GM18498 (cell line): ENCODE measurements at regions not wholly inside any gene's neighbourhood (a gene's known extent, or its start where the extent isn't known, plus 50 kb on each side); places are given as distances from the start of the nearest gene placed in this dataset.
"Not testable (repeated sequence)": the region's sequence is repeated elsewhere in the genome, so short reads cannot be mapped to it uniquely, and the experiment has no call there.

Source experiments
- ATAC-seq: cut with Tn5 transposase; IDR thresholded peaks from one replicate; pipeline ENCODE4 v1.9.1; 2021; ENCODE audit warnings: mild to moderate bottlenecking, moderate library complexity; ENCODE audit not compliant: unreplicated experiment

DNA sequence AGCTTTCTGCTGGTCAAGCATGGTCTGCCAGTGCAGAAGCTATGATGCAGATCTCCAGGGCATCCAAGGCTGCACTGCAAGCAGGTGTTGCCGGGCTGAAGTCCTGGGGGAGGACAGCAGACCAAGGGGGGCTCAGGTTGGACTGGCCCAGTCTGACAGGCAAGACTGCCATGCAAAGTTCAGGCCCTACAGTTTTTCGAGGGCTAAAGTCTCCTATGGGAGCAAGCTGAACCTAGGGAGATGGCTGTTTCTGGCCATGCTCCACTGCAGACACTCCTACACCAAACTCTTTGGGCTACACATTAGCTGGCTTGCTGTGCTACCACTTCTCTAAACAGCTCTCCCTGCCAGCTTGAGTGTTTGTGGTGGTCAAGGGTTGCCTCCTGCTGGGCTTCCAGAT, 130.0 kb upstream of the SYNCRIP start:
- ATAC-seq = no peak

DNA sequence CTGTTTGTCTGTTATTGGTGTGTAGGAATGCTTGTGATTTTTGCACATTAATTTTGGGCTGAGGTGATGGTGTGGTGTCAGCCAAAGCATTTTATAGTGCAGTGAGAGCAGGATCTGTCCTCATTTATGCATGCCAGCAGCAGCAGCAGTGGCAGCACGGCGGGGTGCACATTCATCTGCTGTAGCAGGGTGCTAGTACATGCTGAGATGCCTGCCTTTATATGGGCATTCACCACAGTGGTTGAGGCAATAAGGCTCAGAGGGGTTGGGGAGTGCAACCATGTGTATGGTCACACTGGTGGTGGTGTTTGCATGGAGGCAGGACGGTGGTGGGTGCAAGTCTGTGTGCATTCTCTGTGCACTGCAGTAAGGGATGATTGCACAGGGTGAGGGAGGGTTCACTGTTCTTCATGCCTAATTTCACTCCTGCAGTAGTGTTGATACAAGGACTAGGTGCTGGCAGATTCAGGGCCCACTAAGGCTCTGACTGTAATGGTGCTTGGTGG, 129.3 kb upstream of the SYNCRIP start:
- no peak for ATAC-seq

DNA sequence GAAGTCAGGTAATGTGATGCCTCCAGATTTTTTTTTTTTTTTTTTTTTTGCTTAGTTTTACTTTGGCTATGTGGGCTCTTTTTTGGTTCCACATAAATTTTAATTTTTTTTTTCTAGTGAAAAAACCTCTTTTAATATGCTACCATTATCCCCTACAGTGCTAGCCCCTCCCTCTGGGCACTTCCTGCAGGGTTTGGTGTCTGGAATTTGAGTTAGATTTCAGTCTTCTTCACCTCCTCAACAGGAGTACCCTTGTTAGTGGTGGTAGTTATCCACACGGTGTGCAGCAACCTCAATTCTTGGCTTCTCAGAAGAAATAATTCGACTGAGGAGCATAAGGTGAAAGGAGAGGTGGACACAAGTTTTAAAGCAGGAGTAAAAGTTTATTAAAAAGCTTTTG, 128.8 kb upstream of the SYNCRIP start:
- ATAC-seq = no peak

DNA sequence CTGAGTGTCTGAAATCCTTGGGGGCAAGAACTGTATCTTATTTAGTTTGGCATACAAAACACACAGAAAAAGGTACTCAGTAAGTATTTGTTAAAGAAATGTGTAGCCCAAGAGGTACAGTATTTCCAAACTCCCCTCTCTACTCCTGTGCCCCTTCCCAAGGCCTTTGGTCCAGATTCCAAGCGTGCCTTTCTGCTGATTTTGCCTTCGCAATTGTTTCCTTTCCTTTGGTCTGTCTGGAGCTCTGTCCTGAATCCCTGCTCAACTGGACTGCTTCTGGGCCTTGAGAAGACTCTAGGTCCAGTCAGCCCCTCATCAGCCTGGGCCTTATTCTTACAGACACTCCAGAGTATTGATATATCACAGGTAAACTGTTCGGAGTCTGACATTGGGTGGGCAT, 122.2 kb upstream of the SYNCRIP start:
- ATAC-seq = no peak

DNA sequence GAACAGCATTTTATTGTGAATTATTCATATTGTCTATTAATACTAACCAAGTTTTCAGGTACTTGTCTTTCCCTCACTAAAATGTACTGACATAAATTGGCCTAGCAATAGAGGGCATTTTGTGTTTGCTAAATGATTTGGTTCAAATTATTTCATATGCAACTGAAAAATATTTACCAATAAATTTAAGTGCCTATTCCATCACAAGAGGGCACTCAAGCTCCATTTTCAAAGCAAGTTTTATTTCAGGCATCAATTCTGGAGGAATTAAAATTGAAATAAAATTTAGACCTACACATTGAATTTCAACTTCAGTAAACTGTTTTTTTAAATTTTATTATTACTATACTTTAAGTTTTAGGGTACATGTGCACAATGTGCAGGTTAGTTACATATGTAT, 114.3 kb upstream of the SYNCRIP start:
- no peak for ATAC-seq

DNA sequence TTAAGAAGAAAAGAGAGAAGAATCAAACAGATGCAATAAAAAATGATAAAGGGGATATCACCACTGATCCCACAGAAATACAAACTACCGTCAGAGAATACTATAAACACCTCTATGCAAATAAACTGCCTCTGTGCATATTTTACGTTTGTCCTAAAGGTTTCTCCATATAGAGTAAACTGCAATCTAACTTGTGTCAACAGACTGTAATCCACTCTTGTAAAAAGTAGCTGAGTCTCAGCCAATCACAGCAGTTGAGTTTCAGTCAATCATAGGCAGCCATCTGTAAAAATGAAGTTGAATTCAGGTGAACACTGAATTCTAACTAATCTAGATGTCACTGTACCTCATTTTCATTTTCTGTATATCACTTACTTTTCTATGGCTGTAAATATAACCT, 112.2 kb upstream of the SYNCRIP start:
- no peak for ATAC-seq

DNA sequence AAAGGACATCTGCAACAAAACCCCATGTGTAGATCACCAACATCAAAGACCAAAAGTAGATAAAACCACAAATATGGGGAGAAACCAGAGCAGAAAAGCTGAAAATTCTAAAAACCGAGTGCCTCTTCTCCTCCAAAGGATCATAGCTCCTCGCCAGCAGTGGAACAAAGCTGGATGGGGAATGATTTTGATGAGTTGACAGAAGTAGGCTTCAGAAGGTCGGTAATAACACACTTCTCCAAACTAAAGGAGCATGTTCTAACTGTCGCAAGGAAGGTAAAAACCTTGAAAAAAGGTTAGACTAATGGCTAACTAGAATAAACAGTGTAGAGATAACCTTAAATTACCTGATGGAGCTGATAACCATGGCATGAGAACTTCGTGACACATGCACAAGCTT, 109.9 kb upstream of the SYNCRIP start:
- ATAC-seq = no peak

DNA sequence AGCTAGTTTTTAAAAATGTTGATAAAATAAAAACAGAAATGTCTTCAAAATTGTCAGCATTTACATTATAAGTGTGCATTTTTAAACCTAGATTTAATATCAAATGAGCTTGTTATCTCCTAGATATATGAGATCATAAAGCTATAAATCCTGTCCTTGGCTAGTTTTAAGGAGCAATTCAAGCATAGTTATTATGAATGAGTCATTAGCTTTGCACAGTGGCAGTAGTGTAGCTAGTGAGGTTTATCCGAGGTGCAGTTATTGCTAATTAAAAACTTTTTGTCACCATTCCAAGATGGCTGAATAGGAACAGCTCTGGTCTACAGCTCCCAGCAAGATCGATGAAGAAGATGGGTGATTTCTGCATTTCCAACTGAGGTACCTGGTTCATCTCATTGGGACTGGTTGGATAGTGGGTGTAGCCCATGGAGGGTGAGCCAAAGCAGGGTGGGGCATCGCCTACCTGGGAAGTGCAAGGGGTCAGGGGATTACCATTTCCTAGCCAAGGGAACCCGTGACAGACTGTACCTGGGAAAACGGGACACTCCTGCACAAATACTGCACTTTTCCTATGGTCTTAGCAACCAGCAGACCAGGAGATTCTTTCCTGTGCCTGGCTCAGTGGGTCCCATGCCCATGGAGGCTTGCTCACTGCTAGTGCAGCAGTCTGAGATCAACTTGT, 108.8 kb upstream of the SYNCRIP start:
- no peak for ATAC-seq

DNA sequence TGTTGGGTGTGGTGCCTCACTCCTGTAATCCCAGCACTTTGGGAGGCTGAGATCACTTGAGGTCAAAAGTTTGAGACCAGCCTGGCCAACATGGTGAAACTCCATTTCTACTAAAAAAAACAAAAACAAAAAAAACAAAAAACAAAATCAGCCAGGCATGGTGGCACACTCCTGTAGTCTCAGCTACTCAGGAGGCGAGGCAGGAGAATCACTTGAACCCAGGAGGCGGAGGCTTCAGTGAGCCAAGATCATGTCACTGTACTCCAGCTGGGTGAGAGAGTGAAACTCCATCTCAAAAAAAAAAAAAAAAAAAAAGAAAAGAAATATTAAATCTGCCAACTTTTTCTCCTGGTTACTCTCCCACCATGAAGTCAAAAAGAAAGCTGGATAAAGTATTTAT, 107.5 kb upstream of the SYNCRIP start:
- ATAC-seq = not testable (repeated sequence)

DNA sequence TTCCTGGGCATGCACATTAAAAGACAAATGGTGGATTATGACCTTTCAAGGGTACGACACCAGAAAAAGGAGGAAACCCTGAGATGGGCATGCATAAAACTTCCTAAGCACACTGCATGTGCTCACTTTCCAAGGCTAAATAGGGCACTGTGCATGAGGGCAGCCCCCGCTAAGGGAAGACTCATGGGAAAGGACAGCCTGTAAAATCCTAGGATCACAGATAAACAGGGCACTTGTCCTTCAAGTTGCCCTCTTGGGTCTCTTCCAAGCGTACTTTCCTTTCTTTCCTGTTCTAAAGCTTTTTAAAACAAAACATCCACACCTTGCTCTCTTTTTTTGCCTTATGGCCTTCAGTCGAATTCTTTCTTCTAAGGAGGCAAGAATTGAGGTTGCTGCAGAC, 106.5 kb upstream of the SYNCRIP start:
- ATAC-seq = no peak

DNA sequence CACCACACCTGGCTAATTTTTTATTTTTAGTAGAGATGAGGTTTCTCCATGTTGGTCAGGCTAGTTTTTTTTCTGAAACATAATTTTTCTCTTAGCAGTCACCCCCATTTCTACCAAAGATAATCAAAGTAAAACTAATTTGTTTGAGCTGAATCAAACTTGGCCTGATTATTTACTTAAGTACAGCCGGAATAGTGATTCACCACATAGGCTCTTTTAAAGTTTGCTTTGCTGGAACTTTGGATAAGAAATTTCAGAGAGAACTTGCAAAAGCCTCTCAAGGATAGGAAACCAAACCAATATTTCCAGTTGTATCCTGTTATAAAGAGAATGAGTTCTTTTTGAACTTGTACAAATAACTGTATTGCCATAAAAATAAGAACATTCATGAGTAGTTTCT, 105.0 kb upstream of the SYNCRIP start:
- ATAC-seq = no peak

DNA sequence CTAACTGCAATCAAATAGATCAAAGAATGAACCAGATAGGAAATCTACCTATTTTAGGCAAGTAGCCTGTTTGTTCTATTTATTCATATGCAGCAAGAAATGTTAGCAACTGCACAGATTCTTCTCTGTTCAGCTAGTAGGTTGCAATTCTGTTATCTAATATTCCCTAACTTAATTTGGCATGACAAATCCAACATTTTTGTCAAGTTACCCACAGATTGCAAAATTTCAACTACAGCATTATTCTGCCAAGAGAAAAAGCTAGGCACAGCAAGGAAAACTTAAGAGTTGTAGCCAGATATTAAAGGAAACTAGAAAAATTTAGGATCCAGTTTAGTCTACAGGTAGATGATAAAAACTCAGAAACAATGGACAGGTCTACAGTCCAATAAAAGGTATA, 104.4 kb upstream of the SYNCRIP start:
- no peak for ATAC-seq

DNA sequence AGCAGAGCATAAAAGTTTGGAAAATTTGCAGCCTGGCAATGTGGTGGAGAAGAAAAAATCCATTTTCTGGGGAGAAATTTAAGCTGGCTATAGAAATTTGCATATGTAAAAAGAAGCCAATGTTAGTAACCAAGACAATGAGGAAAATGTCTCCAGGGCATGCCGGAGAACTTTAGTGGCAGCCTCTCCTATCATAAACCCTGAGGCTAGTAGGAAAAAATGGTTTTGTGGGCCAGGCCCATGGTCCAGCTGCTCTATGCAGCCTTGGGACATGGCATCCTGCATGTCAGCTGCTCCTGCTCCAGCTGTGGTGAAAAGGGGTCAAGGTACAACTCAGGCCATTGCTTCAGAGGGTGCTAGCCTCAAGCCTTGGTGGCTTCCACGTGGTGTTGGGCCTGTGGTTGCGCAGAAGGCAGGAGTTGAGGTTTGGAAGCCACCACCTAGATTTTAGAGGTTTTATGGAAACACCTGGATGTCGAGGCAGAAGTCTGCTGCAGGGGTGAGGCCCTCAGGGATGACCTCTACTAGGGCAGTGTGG, 101.8 kb upstream of the SYNCRIP start:
- no peak for ATAC-seq

DNA sequence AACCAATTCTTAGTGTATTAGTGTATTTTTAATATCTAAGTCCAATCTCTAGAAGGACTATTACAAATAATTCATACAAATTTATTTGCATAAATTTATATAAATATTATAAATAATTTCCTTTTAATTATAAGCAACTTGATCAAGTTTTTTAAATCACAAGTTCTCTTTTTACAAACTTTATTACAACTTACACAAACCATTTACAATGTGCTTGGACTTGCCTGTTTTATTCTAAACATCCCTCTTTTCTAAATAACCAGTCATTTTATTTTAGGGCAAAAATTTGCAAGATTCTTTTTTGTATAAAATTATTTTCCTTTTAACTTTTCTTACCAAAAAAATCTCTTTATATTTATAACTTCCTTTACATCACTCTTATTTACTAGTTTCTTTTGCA, 83.5 kb upstream of the SYNCRIP start:
- ATAC-seq = no peak

DNA sequence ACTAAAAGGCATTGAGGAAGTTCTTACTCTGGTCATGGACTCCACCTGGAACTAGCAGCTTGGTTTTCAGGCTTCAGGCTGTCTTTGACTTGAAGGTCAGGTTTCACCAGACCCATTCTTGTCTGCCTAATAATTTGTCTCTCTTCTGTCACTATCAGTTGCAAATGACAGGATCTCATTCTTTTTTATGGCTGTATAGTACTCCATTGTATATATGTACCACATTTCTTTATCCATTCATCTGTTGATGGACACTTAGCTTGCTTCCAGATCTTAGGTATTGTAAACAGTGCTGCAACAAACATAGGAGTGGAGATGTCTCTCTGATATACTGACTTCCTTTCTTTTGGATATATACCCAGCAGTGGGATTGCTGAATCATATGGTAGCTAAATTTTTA, 73.1 kb upstream of the SYNCRIP start:
- no peak for ATAC-seq

DNA sequence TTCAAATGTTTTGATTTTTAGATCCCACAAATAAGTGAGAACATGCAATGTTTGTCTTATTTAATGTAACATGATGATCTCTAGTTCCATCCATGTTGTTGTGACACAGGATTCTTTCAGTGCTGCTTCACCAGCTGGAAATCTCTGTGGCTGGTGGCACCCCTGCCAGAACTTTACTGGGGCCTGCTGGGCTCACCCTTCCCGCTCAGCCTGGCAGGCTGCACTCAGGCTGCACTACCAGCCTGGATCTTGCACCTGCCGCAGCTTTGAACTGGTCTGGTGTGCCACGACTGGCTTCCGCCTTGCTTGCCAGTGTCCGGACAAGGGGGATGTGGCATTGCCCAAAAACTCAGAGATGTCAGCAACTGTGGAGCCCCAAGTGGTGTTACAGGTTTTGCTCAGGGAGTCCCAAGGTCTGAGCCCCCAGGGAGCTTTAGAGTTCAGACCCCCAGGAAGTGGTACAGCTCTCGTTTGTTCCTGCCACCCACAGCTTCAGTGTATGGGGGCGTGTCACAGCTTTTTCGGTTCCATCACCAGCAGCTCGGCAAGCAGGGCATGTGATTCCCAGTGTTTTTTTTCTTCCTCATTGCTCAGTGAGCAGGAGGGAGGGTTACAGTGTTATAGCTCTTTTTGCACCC, 72.3 kb upstream of the SYNCRIP start:
- ATAC-seq = no peak

DNA sequence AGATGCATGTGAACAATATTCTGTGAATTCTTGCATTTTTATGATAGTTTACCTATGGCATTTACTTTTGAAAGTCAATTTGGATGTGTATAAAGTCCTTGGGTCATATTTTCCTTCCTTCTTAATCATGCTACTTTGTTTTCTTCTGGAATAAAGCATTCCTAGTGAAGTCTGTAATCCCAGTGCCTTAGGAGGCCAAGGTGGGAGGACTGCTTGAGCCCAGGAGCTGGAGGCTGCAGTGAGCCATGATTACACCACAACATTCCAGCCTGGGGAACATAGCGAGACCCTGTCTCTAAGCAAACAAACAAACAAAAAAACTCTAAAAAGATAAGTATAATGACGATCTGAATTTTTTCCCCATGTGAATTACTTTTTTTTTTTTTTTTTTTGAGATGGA, 69.7 kb upstream of the SYNCRIP start:
- ATAC-seq = no peak

DNA sequence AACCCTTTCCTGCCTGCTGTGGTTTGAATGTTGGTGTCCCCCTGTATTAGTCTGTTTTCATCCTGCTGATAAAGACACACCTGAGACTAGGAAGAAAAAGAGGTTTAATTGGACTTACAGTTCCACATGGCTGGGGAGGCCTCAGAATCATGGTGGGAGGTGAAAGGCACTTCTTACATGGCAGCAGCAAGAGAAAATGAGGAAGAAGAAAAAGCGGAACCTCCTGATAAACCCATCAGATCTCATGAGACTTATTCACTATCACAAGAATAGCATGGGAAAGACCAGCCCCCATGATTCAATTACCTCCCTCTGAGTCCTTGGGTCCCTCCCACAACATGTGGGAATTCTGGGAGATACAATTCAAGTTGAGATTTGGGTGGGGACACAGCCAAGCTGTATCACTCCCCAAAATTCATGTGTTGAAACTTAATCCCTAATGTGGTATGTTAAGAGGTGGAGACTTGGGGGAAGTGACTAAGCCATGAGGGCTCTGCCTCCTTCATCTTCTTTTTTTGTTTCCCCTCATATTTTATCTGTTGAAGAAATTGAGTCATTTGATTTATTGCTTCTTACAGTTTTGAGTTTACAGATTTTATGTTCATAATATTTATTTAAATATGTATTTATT, 64.9 kb upstream of the SYNCRIP start:
- not testable (repeated sequence) for ATAC-seq

DNA sequence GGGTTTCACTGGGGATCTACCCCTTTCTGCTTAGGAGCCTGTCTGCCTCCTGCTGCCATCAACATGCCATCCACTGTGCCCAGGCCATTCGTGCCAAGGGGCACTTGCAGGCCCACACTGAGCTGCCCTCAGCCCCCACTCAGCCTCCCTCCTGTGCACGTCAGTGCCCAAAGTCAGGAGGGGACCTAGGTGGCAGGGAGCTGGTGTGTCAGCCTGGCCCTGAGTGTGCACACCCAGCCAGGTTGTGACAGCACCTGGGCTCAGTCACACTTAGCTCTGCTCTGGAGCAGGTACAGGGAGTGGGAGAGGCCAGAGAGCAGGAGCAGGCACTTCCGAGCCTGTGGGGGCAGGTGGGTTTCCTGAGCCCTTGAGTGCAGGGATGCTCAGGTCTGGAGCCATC, 63.6 kb upstream of the SYNCRIP start:
- ATAC-seq = no peak

DNA sequence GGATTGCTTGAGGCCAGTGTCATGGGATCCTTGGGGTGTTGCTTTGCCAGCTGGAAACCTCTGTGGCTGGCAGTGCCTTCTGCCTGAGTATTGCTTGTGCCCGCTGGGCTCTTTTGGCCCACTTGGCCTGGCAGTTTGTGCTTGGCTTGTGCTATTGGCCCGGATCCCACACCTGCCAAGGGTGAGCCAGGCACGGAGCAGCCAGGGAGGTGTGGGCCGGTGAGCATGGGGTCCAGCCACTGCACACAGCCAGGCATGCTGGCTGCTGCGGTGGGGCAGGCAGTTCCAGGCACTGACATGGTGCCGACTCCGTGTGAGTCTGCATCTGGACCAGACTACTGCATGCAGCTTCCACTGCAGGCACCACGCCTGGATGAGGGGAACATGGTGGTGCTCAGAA, 62.5 kb upstream of the SYNCRIP start:
- ATAC-seq = no peak

DNA sequence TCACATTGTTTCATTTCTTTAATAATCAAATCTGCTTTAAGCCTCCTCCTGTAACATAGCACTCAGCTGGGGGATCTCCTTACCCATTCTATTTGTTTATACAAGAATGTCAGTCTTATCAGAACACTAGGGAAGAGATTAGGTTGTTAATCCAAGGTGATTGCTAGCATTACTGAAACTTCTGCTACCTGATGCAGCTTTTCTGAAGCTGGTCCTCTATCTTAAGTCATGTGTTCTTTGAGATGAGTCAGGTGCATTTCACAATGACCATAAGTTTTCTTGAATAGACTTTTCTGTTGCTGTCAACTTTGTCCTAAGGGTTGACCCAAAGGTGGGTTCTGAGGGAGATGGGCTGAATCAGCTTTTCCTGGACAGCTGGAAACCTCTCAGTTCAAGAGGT, 60.7 kb upstream of the SYNCRIP start:
- no peak for ATAC-seq
